GM12878 (cell line): ENCODE measurements at regions not wholly inside any gene's neighbourhood (a gene's known extent, or its start where the extent isn't known, plus 50 kb on each side); places are given as distances from the start of the nearest gene placed in this dataset.

Experiments used
- EED ChIP-seq: sonication (generic); IDR thresholded peaks from 2 replicates; pipeline ENCODE4 v1.6.1; 2016; ENCODE audit warnings: antibody characterized with exemption, low read depth
- EP300 ChIP-seq, 2 experiments: fragments of 150-350 bp in 1 of 2; IDR thresholded peaks; 2 replicates each; pipeline ENCODE4 v1.6.1; 2011 to 2012; ENCODE audit warnings: low read depth in 2 of 2, low read length in 2 of 2, borderline replicate concordance in 1 of 2, improper control_type of control experiment in 1 of 2, inconsistent platforms in 1 of 2; ENCODE audit not compliant: control insufficient read depth in 1 of 2
- EZH2 ChIP-seq: IDR thresholded peaks from 2 replicates; pipeline ENCODE4 v1.6.1; 2012; ENCODE audit warnings: low read depth, mild to moderate bottlenecking, control low read depth, inconsistent platforms, low read length, borderline replicate concordance; ENCODE audit not compliant: control insufficient read depth
- FOXM1 ChIP-seq: IDR thresholded peaks from 2 replicates; pipeline ENCODE4 v1.6.1; 2012; ENCODE audit warnings: low read depth, mild to moderate bottlenecking, inconsistent platforms, low read length, moderate library complexity
- MYC ChIP-seq: IDR thresholded peaks from 2 replicates; pipeline ENCODE4 v1.6.1; 2011; ENCODE audit warnings: mild to moderate bottlenecking, low read length, moderate library complexity, inconsistent platforms; ENCODE audit not compliant: insufficient read depth, insufficient replicate concordance, insufficient read length, severe bottlenecking
- TF ChIP-seq, protein P1 (sequence below), 3 experiments: IDR thresholded peaks in 2 of 3; conservative IDR thresholded peaks in 1 of 3; 2 replicates each; pipeline ENCODE4 v1.5.1; 2011; ENCODE audit warnings: low read depth in 3 of 3, low read length in 3 of 3, mild to moderate bottlenecking in 3 of 3, control low read depth in 2 of 3, moderate library complexity in 2 of 3, inconsistent platforms in 1 of 3, mixed read lengths in 1 of 3; ENCODE audit not compliant: control insufficient read depth in 2 of 3, insufficient read depth in 1 of 3; ENCODE audit errors: extremely low read depth in 1 of 3
- TF ChIP-seq, protein P2 (sequence below): fragments of 450-650 bp; formaldehyde crosslinking; IDR thresholded peaks from 2 replicates; pipeline ENCODE4 v1.5.0; 2022; ENCODE audit warnings: mild to moderate bottlenecking, missing genetic modification characterization

DNA sequence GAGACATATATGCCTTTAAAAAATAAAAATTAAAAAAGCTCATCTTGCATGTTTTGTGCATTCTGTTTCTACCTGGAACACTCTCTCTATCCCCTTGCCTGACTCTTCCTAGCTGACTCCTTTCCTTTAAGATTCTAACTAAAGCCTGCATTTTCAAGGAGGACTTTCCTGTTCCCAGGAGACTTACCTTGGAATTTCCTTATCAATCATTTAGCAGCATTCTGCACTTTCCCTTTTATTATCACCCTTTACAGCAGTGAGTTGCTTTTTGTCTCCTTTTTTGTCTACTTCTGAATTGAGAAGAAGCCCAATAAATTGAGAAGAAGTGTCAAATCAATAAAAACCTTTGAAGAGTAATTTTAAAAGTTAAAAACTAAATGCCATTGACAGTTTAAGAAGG is 142.2 kb upstream of the TMEM196 start:
- TF ChIP-seq, protein P1, sequence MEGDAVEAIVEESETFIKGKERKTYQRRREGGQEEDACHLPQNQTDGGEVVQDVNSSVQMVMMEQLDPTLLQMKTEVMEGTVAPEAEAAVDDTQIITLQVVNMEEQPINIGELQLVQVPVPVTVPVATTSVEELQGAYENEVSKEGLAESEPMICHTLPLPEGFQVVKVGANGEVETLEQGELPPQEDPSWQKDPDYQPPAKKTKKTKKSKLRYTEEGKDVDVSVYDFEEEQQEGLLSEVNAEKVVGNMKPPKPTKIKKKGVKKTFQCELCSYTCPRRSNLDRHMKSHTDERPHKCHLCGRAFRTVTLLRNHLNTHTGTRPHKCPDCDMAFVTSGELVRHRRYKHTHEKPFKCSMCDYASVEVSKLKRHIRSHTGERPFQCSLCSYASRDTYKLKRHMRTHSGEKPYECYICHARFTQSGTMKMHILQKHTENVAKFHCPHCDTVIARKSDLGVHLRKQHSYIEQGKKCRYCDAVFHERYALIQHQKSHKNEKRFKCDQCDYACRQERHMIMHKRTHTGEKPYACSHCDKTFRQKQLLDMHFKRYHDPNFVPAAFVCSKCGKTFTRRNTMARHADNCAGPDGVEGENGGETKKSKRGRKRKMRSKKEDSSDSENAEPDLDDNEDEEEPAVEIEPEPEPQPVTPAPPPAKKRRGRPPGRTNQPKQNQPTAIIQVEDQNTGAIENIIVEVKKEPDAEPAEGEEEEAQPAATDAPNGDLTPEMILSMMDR (IDR thresholded peaks at IDR 0.05 in 2 of 3, conservative IDR thresholded peaks at IDR 0.05 in 1 of 3; ENCODE audit: control insufficient read depth in 2 of 3, extremely low read depth in 1 of 3, insufficient read depth in 1 of 3, low read depth in 3 of 3, low read length in 3 of 3), result no peak
- TF ChIP-seq EZH2, result no peak
- no peak for TF ChIP-seq FOXM1
- no peak for TF ChIP-seq EED
- TF ChIP-seq EP300 (IDR thresholded peaks at IDR 0.05; ENCODE audit: borderline replicate concordance in 1 of 2, control insufficient read depth in 1 of 2, low read depth in 2 of 2, low read length in 2 of 2), result no peak
- TF ChIP-seq, protein P2, sequence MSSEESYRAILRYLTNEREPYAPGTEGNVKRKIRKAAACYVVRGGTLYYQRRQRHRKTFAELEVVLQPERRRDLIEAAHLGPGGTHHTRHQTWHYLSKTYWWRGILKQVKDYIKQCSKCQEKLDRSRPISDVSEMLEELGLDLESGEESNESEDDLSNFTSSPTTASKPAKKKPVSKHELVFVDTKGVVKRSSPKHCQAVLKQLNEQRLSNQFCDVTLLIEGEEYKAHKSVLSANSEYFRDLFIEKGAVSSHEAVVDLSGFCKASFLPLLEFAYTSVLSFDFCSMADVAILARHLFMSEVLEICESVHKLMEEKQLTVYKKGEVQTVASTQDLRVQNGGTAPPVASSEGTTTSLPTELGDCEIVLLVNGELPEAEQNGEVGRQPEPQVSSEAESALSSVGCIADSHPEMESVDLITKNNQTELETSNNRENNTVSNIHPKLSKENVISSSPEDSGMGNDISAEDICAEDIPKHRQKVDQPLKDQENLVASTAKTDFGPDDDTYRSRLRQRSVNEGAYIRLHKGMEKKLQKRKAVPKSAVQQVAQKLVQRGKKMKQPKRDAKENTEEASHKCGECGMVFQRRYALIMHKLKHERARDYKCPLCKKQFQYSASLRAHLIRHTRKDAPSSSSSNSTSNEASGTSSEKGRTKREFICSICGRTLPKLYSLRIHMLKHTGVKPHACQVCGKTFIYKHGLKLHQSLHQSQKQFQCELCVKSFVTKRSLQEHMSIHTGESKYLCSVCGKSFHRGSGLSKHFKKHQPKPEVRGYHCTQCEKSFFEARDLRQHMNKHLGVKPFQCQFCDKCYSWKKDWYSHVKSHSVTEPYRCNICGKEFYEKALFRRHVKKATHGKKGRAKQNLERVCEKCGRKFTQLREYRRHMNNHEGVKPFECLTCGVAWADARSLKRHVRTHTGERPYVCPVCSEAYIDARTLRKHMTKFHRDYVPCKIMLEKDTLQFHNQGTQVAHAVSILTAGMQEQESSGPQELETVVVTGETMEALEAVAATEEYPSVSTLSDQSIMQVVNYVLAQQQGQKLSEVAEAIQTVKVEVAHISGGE, result no peak
- TF ChIP-seq MYC, result no peak
